BE2C (cell line): ENCODE measurements at regions not wholly inside any gene's neighbourhood (a gene's known extent, or its start where the extent isn't known, plus 50 kb on each side); places are given as distances from the start of the nearest gene placed in this dataset.

Experiments
- DNase-seq: peaks from one replicate; pipeline ENCODE4 v3.0.0-alpha.2; 2020
- H3K27me3 ChIP-seq: fragments of 250-450 bp; sonication (Bioruptor Pico); 2 replicates; pipeline ENCODE4 v1.5.1; 2020; ENCODE audit warnings: mild to moderate bottlenecking
- H3K36me3 ChIP-seq: fragments of 250-450 bp; sonication (Bioruptor Pico); 2 replicates; pipeline ENCODE4 v1.5.1; 2020; ENCODE audit warnings: mild to moderate bottlenecking
- H3K4me1 ChIP-seq: fragments of 250-450 bp; sonication (Bioruptor Pico); 2 replicates; pipeline ENCODE4 v1.5.1; 2020
- H3K4me3 ChIP-seq: 2 replicates; pipeline ENCODE4 v1.5.1; 2011; ENCODE audit warnings: low read depth, low read length
- H3K9me3 ChIP-seq: fragments of 250-450 bp; sonication (Bioruptor Pico); 2 replicates; pipeline ENCODE4 v1.5.1; 2020
- TF ChIP-seq, protein P1 (sequence below): IDR thresholded peaks from 2 replicates; pipeline ENCODE4 v1.5.1; 2012; ENCODE audit warnings: mild to moderate bottlenecking, low read depth, low read length

DNA sequence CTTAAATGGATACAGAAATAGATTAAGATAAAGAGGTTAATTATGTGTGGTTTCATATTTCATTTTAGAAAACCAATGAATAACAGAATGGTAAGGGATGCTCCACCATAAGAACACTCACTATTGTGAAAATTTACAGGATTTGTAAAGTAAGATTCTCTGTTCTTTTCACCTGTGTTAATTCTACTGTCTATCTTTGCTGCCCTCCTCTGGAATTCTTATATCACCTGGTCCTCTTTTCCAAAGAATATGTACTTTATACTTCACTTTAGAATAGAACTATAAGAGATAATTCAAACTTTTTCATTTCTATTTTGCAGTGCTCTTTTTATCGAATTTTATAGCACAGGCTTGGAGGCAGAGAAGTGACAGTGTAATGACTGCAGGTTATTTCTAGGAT is 213.4 kb downstream of the LURAP1L start:
- DNase-seq: no peak
- no peaks in the 10 kb centered on the region for H3K27me3 ChIP-seq
- TF ChIP-seq, protein P1, sequence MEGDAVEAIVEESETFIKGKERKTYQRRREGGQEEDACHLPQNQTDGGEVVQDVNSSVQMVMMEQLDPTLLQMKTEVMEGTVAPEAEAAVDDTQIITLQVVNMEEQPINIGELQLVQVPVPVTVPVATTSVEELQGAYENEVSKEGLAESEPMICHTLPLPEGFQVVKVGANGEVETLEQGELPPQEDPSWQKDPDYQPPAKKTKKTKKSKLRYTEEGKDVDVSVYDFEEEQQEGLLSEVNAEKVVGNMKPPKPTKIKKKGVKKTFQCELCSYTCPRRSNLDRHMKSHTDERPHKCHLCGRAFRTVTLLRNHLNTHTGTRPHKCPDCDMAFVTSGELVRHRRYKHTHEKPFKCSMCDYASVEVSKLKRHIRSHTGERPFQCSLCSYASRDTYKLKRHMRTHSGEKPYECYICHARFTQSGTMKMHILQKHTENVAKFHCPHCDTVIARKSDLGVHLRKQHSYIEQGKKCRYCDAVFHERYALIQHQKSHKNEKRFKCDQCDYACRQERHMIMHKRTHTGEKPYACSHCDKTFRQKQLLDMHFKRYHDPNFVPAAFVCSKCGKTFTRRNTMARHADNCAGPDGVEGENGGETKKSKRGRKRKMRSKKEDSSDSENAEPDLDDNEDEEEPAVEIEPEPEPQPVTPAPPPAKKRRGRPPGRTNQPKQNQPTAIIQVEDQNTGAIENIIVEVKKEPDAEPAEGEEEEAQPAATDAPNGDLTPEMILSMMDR: no peak
- H3K4me1 ChIP-seq: no peaks in the 10 kb centered on the region
- H3K9me3 ChIP-seq: no peaks in the 10 kb centered on the region
- H3K4me3 ChIP-seq: no peak overlapping the region
- H3K36me3 ChIP-seq: no peaks in the 10 kb centered on the region

DNA sequence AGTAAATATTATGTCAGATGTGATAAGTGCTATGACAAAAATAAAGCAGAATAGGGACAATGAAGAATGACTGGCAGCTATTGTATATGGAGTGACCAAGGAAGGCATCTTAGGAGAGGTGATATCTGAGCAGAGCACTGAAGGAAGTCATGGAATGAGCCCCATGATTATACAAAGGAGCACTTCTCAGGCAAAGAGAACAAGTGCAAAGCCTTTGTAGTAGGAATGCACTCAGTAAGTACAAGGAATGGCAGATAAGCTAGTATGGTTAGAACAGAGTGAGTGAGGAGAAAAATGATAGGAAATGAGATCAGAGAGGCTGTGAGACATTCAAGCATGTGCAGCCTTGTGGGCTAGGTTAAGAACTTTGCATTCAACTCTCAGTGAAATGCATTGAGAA is 214.8 kb downstream of the LURAP1L start:
- Histone ChIP-seq H3K4me1 (no peaks in the 10 kb centered on the region), H3K36me3 (no peaks in the 10 kb centered on the region), H3K27me3 (no peaks in the 10 kb centered on the region), H3K4me3 (no peak overlapping the region), H3K9me3 (no peaks in the 10 kb centered on the region)
- DNase-seq: no peak
- TF ChIP-seq, protein P1: no peak

DNA sequence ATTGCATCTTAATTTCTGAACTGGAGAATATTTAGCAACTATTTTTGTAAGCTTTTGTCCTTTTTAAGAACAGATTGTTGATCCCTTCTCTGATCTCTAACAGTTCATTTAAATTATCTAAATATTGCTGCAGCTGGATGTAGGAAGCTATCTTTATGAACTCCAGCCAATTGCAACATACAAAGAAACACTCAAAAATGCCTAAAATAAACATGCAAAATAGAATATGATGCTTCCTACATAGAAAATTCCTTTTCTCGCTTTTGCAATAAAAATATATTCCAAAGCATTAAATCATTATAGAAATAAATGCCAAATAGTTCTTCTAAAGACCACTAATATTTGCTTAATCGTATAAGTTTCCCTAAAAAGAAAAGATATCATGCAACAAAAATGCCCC is 218.6 kb downstream of the LURAP1L start:
- Histone ChIP-seq H3K4me3 (no peak overlapping the region), H3K9me3 (no peaks in the 10 kb centered on the region), H3K27me3 (no peaks in the 10 kb centered on the region), H3K4me1 (no peaks in the 10 kb centered on the region), H3K36me3 (no peaks in the 10 kb centered on the region)
- TF ChIP-seq, protein P1: no peak
- DNase-seq: no peak

DNA sequence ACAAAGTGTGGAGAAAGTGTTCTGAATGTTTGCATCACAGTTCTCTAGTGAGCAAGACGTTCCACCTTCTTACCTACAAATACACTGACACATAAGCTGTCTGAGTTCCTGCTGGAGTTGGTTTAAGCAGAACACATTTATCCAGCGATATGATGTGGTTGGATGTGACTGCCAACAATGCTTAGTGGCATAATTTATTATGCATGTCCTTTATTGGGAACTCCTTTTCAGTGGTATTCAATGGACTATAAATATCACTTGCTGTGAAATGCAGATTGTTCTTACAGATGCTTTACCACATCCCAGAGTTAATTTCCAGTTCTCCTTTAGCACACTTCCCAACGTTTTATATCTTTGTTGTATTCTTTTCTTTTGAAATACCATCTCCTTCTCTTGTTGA is 222.2 kb downstream of the LURAP1L start:
- Histone ChIP-seq H3K27me3 (no peaks in the 10 kb centered on the region), H3K36me3 (no peaks in the 10 kb centered on the region), H3K9me3 (no peaks in the 10 kb centered on the region), H3K4me3 (no peak overlapping the region), H3K4me1 (no peaks in the 10 kb centered on the region)
- no peak for DNase-seq
- TF ChIP-seq, protein P1: no peak

DNA sequence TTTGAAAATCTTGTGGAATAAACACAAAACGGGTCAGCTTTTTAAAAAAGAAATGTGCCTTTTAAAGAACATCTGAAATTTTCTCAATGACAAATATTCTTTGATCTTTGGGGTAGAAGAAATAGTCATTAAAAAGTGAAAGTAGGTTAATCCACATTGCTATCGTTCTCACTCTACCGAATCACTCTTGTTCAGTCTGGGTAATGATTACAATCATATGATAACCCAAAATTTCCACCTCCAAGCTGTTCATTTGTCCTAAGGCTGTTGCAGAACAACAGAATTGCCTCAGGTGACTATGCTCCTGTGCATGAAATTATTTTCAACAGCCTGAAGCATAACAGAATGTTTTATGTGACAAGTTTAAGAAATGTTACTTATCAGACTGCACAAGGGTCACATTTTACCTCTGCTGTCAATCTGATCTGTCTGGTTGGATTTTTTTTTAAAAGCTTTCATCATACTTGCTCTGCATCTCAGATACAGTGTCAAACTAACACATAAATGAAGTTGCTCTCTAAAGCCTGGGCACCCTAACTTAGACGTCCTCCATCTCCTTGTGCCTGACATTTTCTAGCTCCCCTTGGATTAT is 227.3 kb downstream of the LURAP1L start:
- H3K27me3 ChIP-seq: no peaks in the 10 kb centered on the region
- no peaks in the 10 kb centered on the region for H3K9me3 ChIP-seq
- DNase-seq: no peak
- H3K4me1 ChIP-seq: no peaks in the 10 kb centered on the region
- H3K36me3 ChIP-seq: no peaks in the 10 kb centered on the region
- TF ChIP-seq, protein P1: no peak
- no peak overlapping the region for H3K4me3 ChIP-seq

DNA sequence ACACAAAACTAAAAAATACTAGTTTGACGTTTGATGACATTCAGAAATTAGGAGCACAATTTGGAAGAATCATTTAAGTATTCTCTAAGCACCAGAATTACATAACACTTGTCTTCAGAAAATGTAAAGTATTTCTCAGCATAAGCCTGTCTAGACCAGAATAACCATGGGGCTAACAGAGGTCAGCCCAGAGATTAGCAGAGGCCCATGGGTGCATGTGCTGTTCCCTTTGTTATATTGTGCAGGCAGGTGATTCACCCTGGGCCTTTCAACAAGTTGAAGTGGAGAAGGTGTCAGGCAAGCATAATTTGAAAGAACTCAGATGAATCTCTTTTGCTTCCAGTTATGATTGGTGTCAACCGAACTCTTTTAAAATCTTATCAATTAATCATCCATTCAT is 227.9 kb downstream of the LURAP1L start:
- no peaks in the 10 kb centered on the region for H3K36me3 ChIP-seq

More for the DNA sequence above, 227.9 kb downstream of the LURAP1L start:
- H3K4me3 ChIP-seq: no peak overlapping the region
- no peaks in the 10 kb centered on the region for H3K4me1 ChIP-seq
- no peak for DNase-seq
- no peaks in the 10 kb centered on the region for H3K9me3 ChIP-seq
- TF ChIP-seq, protein P1: no peak
- no peaks in the 10 kb centered on the region for H3K27me3 ChIP-seq
